ENCODE measurements at regions not wholly inside any gene's neighbourhood (a gene's known extent, or its start where the extent isn't known, plus 50 kb on each side); places are given as distances from the start of the nearest gene placed in this dataset.

DNA sequence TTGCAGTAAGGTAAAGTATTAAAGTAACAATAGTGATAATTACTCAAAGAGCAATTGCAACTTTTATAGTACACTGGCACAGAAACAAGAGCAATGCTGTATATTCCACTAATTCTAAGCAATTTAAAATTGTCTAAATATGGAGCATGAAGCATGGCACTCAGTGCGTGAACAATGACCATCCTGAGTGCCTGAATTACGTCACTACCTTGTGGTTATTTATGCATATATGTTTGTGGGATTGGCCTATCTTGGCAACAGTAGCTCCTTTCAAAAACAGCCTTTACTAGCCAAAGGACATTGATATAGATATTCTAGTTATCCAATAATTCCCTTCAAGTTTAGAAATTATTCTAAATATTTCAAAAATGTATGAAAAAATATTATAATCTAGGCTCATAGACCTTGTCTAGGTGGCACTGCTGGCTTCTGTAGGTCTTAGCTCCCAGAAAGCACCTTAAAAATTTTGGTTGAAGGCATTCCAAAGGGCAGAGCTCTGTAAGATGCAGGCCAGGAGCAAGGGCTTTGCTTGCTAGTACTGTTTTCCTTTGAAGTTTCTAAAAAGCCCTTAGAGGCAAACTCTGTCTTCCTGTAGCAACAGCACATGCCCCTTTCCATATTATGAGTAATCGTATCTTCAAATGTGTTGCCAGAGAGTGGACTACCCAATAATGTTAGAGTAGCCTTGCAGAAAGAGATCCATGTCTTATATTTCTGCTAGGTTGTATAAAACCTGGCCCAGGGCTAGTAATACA, 719.3 kb downstream of the NR2F1-AS1 start:
- Histone ChIP-seq H3K4me3 (ENCODE audit: low read length in 3 of 3) (no peak overlapping the region), H3K27me3 (ENCODE audit: control insufficient read depth, insufficient read depth, low read length) (no peaks in the 10 kb centered on the region), H3K36me3 (ENCODE audit: control insufficient read depth in 2 of 3, insufficient read depth in 3 of 3, low read length in 3 of 3) (no peaks in the 10 kb centered on the region), H3K4me1 (ENCODE audit: control insufficient read depth in 2 of 3, insufficient read depth in 2 of 3, low read depth in 1 of 3, low read length in 3 of 3) (no peaks in the 10 kb centered on the region), H3K27ac (ENCODE audit: low read depth in 2 of 2, low read length in 2 of 2) (no peak overlapping the region), H3K9ac (ENCODE audit: low read length in 3 of 3) (no peak overlapping the region), H3K9me3 (ENCODE audit: control insufficient read depth in 2 of 3, insufficient read depth in 1 of 3, low read length in 3 of 3) (no peaks in the 10 kb centered on the region)
- intact Hi-C loops (cut with DNase I): no loop called here
- TF ChIP-seq, protein P1, sequence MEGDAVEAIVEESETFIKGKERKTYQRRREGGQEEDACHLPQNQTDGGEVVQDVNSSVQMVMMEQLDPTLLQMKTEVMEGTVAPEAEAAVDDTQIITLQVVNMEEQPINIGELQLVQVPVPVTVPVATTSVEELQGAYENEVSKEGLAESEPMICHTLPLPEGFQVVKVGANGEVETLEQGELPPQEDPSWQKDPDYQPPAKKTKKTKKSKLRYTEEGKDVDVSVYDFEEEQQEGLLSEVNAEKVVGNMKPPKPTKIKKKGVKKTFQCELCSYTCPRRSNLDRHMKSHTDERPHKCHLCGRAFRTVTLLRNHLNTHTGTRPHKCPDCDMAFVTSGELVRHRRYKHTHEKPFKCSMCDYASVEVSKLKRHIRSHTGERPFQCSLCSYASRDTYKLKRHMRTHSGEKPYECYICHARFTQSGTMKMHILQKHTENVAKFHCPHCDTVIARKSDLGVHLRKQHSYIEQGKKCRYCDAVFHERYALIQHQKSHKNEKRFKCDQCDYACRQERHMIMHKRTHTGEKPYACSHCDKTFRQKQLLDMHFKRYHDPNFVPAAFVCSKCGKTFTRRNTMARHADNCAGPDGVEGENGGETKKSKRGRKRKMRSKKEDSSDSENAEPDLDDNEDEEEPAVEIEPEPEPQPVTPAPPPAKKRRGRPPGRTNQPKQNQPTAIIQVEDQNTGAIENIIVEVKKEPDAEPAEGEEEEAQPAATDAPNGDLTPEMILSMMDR (IDR thresholded peaks at IDR 0.05; ENCODE audit: borderline replicate concordance, extremely low read depth, insufficient read depth): no peak
- FAIRE-seq (no peak), DNase-seq (no peak)

DNA sequence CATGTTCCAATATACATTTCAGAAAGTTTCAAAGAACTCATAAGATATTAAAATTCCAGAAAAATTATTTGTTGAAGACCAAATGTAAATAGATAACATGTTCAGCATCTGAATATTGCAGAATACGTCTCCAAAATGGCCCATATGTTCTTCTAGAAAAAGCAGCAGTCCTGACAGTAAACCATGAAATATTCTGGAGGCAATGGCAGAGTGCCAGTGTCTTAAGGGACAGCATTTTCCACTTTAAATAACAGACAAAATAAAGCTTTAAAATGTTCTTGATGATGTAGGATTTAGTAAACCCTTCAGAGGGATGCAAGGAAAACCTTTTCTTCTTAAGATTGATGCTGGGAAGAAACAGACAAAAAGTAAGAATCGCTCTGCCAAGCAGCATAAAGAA, 721.0 kb downstream of the NR2F1-AS1 start:
- Histone ChIP-seq H3K9ac (ENCODE audit: low read length in 3 of 3) (no peak overlapping the region), H3K27ac (ENCODE audit: low read depth in 2 of 2, low read length in 2 of 2) (no peak overlapping the region), H3K4me1 (ENCODE audit: control insufficient read depth in 2 of 3, insufficient read depth in 2 of 3, low read depth in 1 of 3, low read length in 3 of 3) (no peaks in the 10 kb centered on the region), H3K4me3 (ENCODE audit: low read length in 3 of 3) (no peak overlapping the region), H3K27me3 (ENCODE audit: control insufficient read depth, insufficient read depth, low read length) (no peaks in the 10 kb centered on the region), H3K9me3 (ENCODE audit: control insufficient read depth in 2 of 3, insufficient read depth in 1 of 3, low read length in 3 of 3) (no peaks in the 10 kb centered on the region), H3K36me3 (ENCODE audit: control insufficient read depth in 2 of 3, insufficient read depth in 3 of 3, low read length in 3 of 3) (no peaks in the 10 kb centered on the region)
- FAIRE-seq (no peak), DNase-seq (peak in 1 of 5 donors; percentile 16)
- intact Hi-C loops (cut with DNase I): no loop called here
- TF ChIP-seq, protein P1 (IDR thresholded peaks at IDR 0.05; ENCODE audit: borderline replicate concordance, extremely low read depth, insufficient read depth): no peak

DNA sequence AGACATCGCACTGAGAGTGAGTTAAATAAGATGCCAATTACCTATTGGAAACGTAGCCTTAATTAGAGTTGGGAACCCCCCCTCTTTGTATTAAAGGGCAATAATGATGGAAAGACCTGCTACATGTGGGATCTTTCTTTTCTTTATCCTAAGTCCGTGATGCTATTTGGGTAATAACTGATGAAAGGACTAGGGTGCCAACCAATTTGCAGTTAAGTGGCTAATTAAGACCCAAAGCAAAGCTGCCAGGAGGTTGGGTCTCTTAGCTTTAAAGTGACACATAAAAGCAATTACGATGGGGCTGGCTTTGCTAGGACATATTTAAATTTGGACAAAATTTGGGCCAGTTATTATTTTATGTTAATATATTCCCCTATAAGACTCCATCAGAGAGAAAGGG, 728.8 kb downstream of the NR2F1-AS1 start:
- H3K9ac ChIP-seq (ENCODE audit: low read length in 3 of 3): no peak overlapping the region
- no peak for FAIRE-seq
- no peaks in the 10 kb centered on the region for H3K36me3 ChIP-seq (ENCODE audit: control insufficient read depth in 2 of 3, insufficient read depth in 3 of 3, low read length in 3 of 3)
- no peaks in the 10 kb centered on the region for H3K4me1 ChIP-seq (ENCODE audit: control insufficient read depth in 2 of 3, insufficient read depth in 2 of 3, low read depth in 1 of 3, low read length in 3 of 3)
- no peak for DNase-seq
- intact Hi-C loops (cut with DNase I): no loop called here
- TF ChIP-seq, protein P1 (IDR thresholded peaks at IDR 0.05; ENCODE audit: borderline replicate concordance, extremely low read depth, insufficient read depth): no peak
- H3K27ac ChIP-seq (ENCODE audit: low read depth in 2 of 2, low read length in 2 of 2): no peak overlapping the region
- no peaks in the 10 kb centered on the region for H3K27me3 ChIP-seq (ENCODE audit: control insufficient read depth, insufficient read depth, low read length)
- H3K4me3 ChIP-seq (ENCODE audit: low read length in 3 of 3): no peak overlapping the region
- no peaks in the 10 kb centered on the region for H3K9me3 ChIP-seq (ENCODE audit: control insufficient read depth in 2 of 3, insufficient read depth in 1 of 3, low read length in 3 of 3)

DNA sequence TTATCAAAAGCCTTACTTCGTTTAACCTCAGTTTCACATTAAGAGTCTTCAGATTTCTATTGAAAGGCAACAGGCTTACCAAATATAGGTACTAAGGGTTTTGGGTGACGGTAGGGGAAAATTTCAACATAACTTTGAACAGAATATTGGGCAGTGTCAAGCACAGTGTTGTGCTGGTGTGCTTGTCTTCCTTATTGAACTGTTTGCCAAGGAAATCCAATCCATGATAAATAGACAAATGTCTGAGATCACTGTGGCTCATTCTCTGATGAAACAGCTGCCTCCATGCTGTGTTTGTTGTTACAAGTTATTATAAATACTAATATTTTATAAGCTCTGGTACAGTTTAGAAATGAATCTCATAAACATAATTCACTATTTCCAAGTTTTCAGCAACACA, 730.1 kb downstream of the NR2F1-AS1 start:
- TF ChIP-seq, protein P1 (IDR thresholded peaks at IDR 0.05; ENCODE audit: borderline replicate concordance, extremely low read depth, insufficient read depth): no peak
- Histone ChIP-seq H3K4me3 (ENCODE audit: low read length in 3 of 3) (no peak overlapping the region), H3K4me1 (ENCODE audit: control insufficient read depth in 2 of 3, insufficient read depth in 2 of 3, low read depth in 1 of 3, low read length in 3 of 3) (no peaks in the 10 kb centered on the region), H3K27me3 (ENCODE audit: control insufficient read depth, insufficient read depth, low read length) (no peaks in the 10 kb centered on the region), H3K9ac (ENCODE audit: low read length in 3 of 3) (no peak overlapping the region), H3K9me3 (ENCODE audit: control insufficient read depth in 2 of 3, insufficient read depth in 1 of 3, low read length in 3 of 3) (no peaks in the 10 kb centered on the region), H3K27ac (ENCODE audit: low read depth in 2 of 2, low read length in 2 of 2) (no peak overlapping the region), H3K36me3 (ENCODE audit: control insufficient read depth in 2 of 3, insufficient read depth in 3 of 3, low read length in 3 of 3) (no peaks in the 10 kb centered on the region)
- intact Hi-C loops (cut with DNase I): no loop called here
- DNase-seq: peak in 1 of 5 donors; percentile 22
- no peak for FAIRE-seq
